ENCODE measurements at regions not wholly inside any gene's neighbourhood (a gene's known extent, or its start where the extent isn't known, plus 50 kb on each side); places are given as distances from the start of the nearest gene placed in this dataset.
A peak's percentile ranks its signal among the peaks of the same experiment; 100 is the strongest.

GRCh38 chr13:99044764-99045163 lies 66.9 kb upstream of the DOCK9 start:
- Histone ChIP-seq H3K36me3 (no peaks in the 10 kb centered on the region), H3K9me3 (no peaks in the 10 kb centered on the region), H3K27ac (no peak overlapping the region), H3K4me3 (no peak overlapping the region), H3K27me3 (no peaks in the 10 kb centered on the region), H3K4me1 (peaks cover 0 to 5% of the 10 kb centered on the region in 2 donors)
- intact Hi-C loops (cut with DNase I; ENCODE audit: low total_unique reads) = no loop called here
- TF ChIP-seq CTCF (IDR thresholded peaks at IDR 0.05) = no peak
- TF ChIP-seq POLR2AphosphoS5 (IDR thresholded peaks at IDR 0.05) = no peak
- TF ChIP-seq POLR2A (IDR thresholded peaks at IDR 0.05) = no peak
- DNase-seq (ENCODE audit: low spot score in 2 of 2) = no peak

GRCh38 chr13:99045396-99045795 lies 67.5 kb upstream of the DOCK9 start:
- intact Hi-C loops (cut with DNase I; ENCODE audit: low total_unique reads) = no loop called here
- Histone ChIP-seq H3K27me3 (no peaks in the 10 kb centered on the region), H3K36me3 (no peaks in the 10 kb centered on the region), H3K4me3 (no peak overlapping the region), H3K27ac (peak overlapping the region; percentile 28 to 79), H3K9me3 (no peaks in the 10 kb centered on the region), H3K4me1 (peaks cover 0 to 5% of the 10 kb centered on the region in 2 donors)
- DNase-seq (ENCODE audit: low spot score in 2 of 2) = no peak
- TF ChIP-seq CTCF (IDR thresholded peaks at IDR 0.05) (no peak), POLR2A (IDR thresholded peaks at IDR 0.05) (no peak), POLR2AphosphoS5 (IDR thresholded peaks at IDR 0.05) (no peak)

- peak overlapping the region; percentile 79 to 84 for H3K27ac ChIP-seq
- intact Hi-C loops (cut with DNase I; ENCODE audit: low total_unique reads) = no loop called here
- TF ChIP-seq CTCF (IDR thresholded peaks at IDR 0.05) (no peak), POLR2AphosphoS5 (IDR thresholded peaks at IDR 0.05) (no peak), POLR2A (IDR thresholded peaks at IDR 0.05) (no peak)
These were observed 69.0 kb upstream of the DOCK9 start for GRCh38 chr13:99046851-99047250.

DNA sequence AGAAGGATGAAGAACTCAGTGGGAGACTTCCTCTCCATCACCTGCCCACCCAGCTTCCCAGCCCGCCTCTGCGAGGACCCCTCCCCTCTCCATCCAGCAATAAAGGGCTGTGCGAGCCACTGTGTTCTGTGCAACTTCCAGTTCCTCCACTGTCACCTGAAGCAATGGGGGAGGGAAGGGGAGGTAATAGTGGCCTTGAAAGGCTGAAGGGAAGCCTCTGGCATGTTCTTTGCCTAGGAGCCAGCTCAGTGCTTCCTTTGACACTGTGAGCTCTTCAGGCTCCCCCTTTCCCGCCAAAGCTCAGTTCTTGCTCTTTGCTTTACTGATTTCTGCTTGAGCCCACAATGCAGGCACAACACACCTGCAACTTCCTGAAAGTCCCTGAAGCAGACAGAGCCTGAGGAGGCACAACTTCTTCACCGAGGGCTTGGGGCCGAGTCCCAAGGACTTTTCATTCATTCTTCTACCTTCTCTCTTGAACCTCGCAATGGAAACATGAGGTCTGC lies 73.2 kb upstream of the DOCK9 start:
- Histone ChIP-seq H3K27ac (no peak overlapping the region), H3K4me1 (peaks cover 0 to 5% of the 10 kb centered on the region in 2 donors), H3K36me3 (no peaks in the 10 kb centered on the region), H3K27me3 (no peaks in the 10 kb centered on the region), H3K9me3 (no peaks in the 10 kb centered on the region), H3K4me3 (no peak overlapping the region)
- DNase-seq (ENCODE audit: low spot score in 2 of 2) = no peak
- intact Hi-C loops (cut with DNase I; ENCODE audit: low total_unique reads) = no loop called here
- TF ChIP-seq POLR2AphosphoS5 (IDR thresholded peaks at IDR 0.05) = no peak
- no peak for TF ChIP-seq POLR2A (IDR thresholded peaks at IDR 0.05)
- TF ChIP-seq CTCF (IDR thresholded peaks at IDR 0.05) = no peak

More at GRCh38 chr13:99046851-99047250, 69.0 kb upstream of the DOCK9 start:
- H3K36me3 ChIP-seq = no peaks in the 10 kb centered on the region
- no peak overlapping the region for H3K4me3 ChIP-seq
- peaks cover 0 to 5% of the 10 kb centered on the region in 2 donors for H3K4me1 ChIP-seq
- H3K9me3 ChIP-seq = no peaks in the 10 kb centered on the region
- no peaks in the 10 kb centered on the region for H3K27me3 ChIP-seq
- DNase-seq (ENCODE audit: low spot score in 2 of 2) = no peak

DNA sequence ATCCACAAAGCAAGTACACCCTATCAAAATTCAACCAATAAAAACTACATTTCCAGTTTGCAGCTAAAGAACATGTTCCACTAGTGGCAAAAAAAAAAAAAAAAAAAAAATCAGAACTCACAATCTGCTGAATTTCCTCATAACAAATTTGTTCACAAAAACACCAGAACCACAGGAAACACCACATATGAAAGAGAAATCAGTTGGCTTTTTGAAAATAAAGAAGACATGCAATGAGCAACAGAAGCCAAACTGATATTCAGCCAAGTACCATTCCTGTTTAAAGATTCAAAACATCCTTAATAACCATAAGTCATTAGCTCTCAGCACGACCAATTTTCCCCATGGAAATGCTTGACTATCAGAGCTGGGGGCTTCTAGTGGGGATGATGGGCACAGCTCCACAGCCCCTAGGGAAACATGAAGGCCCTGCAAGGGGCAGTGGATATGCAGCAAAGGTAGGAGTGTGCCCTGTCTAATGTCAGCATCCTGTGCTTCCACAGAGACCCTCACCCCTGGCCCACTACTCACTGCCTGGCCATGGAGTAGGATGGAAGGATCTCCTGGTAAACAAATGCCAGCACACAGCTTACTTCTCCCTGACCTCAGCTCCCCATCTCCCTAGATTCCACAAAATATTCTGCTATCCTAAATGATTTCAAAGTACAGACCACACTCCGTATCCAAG lies 74.0 kb upstream of the DOCK9 start:
- no peaks in the 10 kb centered on the region for H3K4me1 ChIP-seq
- TF ChIP-seq POLR2AphosphoS5 (IDR thresholded peaks at IDR 0.05) (no peak), POLR2A (IDR thresholded peaks at IDR 0.05) (no peak), CTCF (IDR thresholded peaks at IDR 0.05) (no peak)
- no peak for DNase-seq (ENCODE audit: low spot score in 2 of 2)
- H3K27ac ChIP-seq = no peak overlapping the region
- intact Hi-C loops (cut with DNase I; ENCODE audit: low total_unique reads) = no loop called here
- no peaks in the 10 kb centered on the region for H3K27me3 ChIP-seq
- no peaks in the 10 kb centered on the region for H3K9me3 ChIP-seq
- H3K4me3 ChIP-seq = no peak overlapping the region
- H3K36me3 ChIP-seq = no peaks in the 10 kb centered on the region

All from breast epithelium (tissue), 4 donors.